OCI-LY3 (cell line): ENCODE measurements at regions not wholly inside any gene's neighbourhood (a gene's known extent, or its start where the extent isn't known, plus 50 kb on each side); places are given as distances from the start of the nearest gene placed in this dataset.
"Not testable (repeated sequence)": the region's sequence is repeated elsewhere in the genome, so short reads cannot be mapped to it uniquely, and the experiment has no call there.

Source experiments
- H2AFZ ChIP-seq: fragments of 200-600, 300-600 bp; shearing (Covaris generic); 2 replicates; pipeline ENCODE4 v1.6.0; 2014; ENCODE audit warnings: antibody characterized with exemption, low read depth, low read length
- H3K27ac ChIP-seq: fragments of 200-600, 300-600 bp; sonication (generic); 2 replicates; pipeline ENCODE4 v1.5.1; 2014; ENCODE audit warnings: mild to moderate bottlenecking, low read length, moderate library complexity, mixed read lengths
- H3K27me3 ChIP-seq: fragments of 200-600, 300-600 bp; sonication (generic); 2 replicates; pipeline ENCODE4 v1.6.1; 2014; ENCODE audit warnings: low read depth, low read length, mixed read lengths
- H3K36me3 ChIP-seq: fragments of 200-600, 300-600 bp; sonication (generic); replicated peaks from 2 replicates; pipeline ENCODE3; 2014; ENCODE audit warnings: low read depth, low read length, mixed read lengths
- H3K4me1 ChIP-seq: fragments of 300-600, 200-600 bp; sonication (generic); 2 replicates; pipeline ENCODE4 v1.6.1; 2014; ENCODE audit warnings: low read length, mixed read lengths
- H3K4me2 ChIP-seq: fragments of 200-600, 300-600 bp; sonication (generic); 2 replicates; pipeline ENCODE4 v1.6.1; 2014; ENCODE audit warnings: low read length, mixed read lengths
- H3K4me3 ChIP-seq: fragments of 300-600, 200-600 bp; sonication (generic); 2 replicates; pipeline ENCODE4 v1.5.1; 2014; ENCODE audit warnings: antibody characterized with exemption, mild to moderate bottlenecking, low read length, moderate library complexity
- H3K79me2 ChIP-seq: fragments of 300-600, 200-600 bp; shearing (Covaris generic); 2 replicates; pipeline ENCODE4 v1.6.1; 2014; ENCODE audit warnings: mild to moderate bottlenecking, low read length, mixed read lengths
- H3K9ac ChIP-seq: fragments of 300-600, 200-600 bp; shearing (Covaris generic); 2 replicates; pipeline ENCODE4 v1.6.0; 2014; ENCODE audit warnings: mild to moderate bottlenecking, low read length, moderate library complexity
- H3K9me3 ChIP-seq: fragments of 200-600, 300-600 bp; shearing (Covaris generic); 2 replicates; pipeline ENCODE4 v1.6.1; 2014; ENCODE audit warnings: low read length, mixed read lengths; ENCODE audit not compliant: insufficient read depth
- H4K20me1 ChIP-seq: fragments of 200-600, 300-600 bp; sonication (generic); 2 replicates; pipeline ENCODE4 v1.6.1; 2016; ENCODE audit warnings: low read length, mixed read lengths; ENCODE audit not compliant: insufficient read depth
- EZH2phosphoT487 ChIP-seq: fragments of 200-600 bp; shearing (Covaris generic); IDR thresholded peaks from 2 replicates; pipeline ENCODE4 v1.6.1; 2018; ENCODE audit warnings: antibody characterized with exemption, mixed run types, low read depth
- TF ChIP-seq, protein P1 (sequence below): fragments of 200-600, 300-600 bp; sonication (generic); IDR thresholded peaks from 2 replicates; pipeline ENCODE4 v1.5.1; 2014; ENCODE audit warnings: antibody characterized with exemption, low read length, low read depth

DNA sequence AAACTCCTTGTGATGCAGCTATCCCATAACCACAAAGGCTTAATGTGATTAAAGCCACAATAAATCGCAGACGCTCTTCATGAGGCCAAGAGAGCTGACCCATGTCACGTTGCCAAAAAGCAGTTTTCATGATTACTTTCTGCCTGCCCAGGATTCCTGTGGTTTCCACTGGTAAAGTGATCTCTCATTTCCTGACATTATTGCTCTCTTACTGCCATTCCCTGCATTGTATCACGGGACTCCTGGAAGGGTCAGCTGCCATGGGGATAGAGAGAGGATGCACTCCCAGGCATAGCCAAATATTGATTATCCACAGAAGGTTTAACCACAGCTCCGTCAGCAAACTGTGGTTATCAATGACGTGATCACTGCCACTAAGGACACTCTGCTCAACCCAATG is 103.8 kb upstream of the SLC1A3 start:
- no peaks in the 10 kb centered on the region for H3K36me3 ChIP-seq
- no peak overlapping the region for H2AFZ ChIP-seq
- no peaks in the 10 kb centered on the region for H4K20me1 ChIP-seq
- no peak overlapping the region for H3K27ac ChIP-seq
- no peak overlapping the region for H3K9ac ChIP-seq
- H3K79me2 ChIP-seq: no peaks in the 10 kb centered on the region
- H3K4me3 ChIP-seq: no peak overlapping the region
- H3K4me2 ChIP-seq: no peak overlapping the region
- no peaks in the 10 kb centered on the region for H3K27me3 ChIP-seq
- TF ChIP-seq EZH2phosphoT487: no peak
- TF ChIP-seq, protein P1, sequence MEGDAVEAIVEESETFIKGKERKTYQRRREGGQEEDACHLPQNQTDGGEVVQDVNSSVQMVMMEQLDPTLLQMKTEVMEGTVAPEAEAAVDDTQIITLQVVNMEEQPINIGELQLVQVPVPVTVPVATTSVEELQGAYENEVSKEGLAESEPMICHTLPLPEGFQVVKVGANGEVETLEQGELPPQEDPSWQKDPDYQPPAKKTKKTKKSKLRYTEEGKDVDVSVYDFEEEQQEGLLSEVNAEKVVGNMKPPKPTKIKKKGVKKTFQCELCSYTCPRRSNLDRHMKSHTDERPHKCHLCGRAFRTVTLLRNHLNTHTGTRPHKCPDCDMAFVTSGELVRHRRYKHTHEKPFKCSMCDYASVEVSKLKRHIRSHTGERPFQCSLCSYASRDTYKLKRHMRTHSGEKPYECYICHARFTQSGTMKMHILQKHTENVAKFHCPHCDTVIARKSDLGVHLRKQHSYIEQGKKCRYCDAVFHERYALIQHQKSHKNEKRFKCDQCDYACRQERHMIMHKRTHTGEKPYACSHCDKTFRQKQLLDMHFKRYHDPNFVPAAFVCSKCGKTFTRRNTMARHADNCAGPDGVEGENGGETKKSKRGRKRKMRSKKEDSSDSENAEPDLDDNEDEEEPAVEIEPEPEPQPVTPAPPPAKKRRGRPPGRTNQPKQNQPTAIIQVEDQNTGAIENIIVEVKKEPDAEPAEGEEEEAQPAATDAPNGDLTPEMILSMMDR: no peak
- no peaks in the 10 kb centered on the region for H3K9me3 ChIP-seq
- H3K4me1 ChIP-seq: peaks cover 6% of the 10 kb centered on the region; the same call in 1 of the 2 replicates

DNA sequence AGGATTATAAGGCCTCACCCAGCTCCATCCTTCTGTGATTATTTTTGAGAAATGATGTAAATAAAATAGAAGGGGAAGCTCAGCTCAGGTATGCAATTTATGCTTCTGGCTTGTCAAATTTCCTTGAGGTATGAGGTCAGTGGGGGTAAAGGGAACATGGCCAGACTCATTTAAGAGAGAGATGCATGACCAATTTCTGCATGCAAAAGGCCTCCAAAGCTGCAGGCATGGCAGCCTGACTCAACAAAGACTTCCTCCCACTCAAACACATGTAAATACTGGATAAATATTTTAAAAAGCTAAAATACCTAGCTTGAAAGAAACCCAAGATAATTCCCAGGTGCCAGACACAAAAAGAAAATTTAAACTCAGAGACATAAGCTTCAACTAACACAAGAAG is 101.4 kb upstream of the SLC1A3 start:
- H3K27ac ChIP-seq: no peak overlapping the region
- H4K20me1 ChIP-seq: no peaks in the 10 kb centered on the region
- H3K9ac ChIP-seq: no peak overlapping the region
- H3K9me3 ChIP-seq: no peaks in the 10 kb centered on the region
- peaks cover 6% of the 10 kb centered on the region; the same call in 1 of the 2 replicates for H3K4me1 ChIP-seq
- H3K4me2 ChIP-seq: no peak overlapping the region
- TF ChIP-seq EZH2phosphoT487: no peak
- TF ChIP-seq, protein P1: no peak
- H3K79me2 ChIP-seq: no peaks in the 10 kb centered on the region
- H3K36me3 ChIP-seq: no peaks in the 10 kb centered on the region
- no peak overlapping the region for H2AFZ ChIP-seq
- no peaks in the 10 kb centered on the region for H3K27me3 ChIP-seq
- no peak overlapping the region for H3K4me3 ChIP-seq

DNA sequence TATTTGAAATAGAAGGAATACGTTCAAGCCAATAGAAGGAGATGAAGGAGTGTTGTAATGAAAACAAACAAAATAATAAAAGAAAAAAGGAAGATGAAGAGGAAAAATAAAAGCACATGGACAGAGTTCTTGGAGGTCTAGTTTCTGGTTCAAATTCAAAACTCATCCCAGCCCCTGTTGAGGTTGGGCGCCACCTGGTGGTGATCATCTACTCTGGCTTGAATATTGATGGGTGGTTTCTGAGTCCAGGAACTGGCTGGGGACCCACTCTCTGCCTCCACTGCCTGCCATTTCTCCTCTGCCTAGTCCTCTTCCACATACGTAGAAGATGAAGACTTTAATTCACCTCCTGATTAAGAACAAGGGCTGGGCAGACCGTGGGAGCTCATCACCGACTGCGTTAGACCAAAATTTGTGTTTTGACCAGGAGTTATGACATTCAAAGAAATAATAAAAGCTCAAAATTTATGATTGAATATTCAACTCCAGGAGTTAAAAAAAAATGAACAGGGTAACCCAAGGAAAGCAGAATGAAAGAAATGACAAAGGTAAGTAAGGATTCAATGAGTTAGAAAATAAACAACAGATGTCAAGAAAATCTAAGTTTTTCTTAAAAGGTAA is 99.0 kb upstream of the SLC1A3 start:
- Histone ChIP-seq H3K4me1 (peaks cover 6% of the 10 kb centered on the region; the same call in 1 of the 2 replicates), H4K20me1 (no peaks in the 10 kb centered on the region), H3K36me3 (no peaks in the 10 kb centered on the region), H3K79me2 (no peaks in the 10 kb centered on the region), H3K27ac (no peak overlapping the region), H2AFZ (no peak overlapping the region), H3K4me2 (no peak overlapping the region), H3K9me3 (no peaks in the 10 kb centered on the region), H3K9ac (no peak overlapping the region), H3K4me3 (no peak overlapping the region), H3K27me3 (no peaks in the 10 kb centered on the region)
- no peak for TF ChIP-seq EZH2phosphoT487
- TF ChIP-seq, protein P1: peak; percentile 72

DNA sequence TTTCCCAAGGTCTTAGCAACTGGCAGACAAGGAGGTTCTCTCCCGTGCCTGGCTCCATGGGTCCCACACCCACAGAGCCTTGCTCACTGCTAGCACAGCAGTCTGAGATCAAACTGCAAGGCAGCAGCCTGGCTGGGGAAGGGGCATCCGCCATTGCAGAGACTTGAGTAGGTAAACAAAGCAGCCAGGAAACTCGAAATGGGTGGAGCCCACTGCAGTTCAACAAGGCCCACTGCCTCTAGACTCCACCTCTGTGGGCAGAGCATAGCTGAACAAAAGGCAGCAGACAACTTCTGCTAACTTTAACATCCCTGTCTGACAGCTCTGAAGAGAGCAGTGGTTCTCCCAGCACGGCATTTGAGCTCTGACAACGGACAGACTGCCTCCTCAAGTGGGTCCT is 98.1 kb upstream of the SLC1A3 start:
- not testable (repeated sequence) for H3K36me3 ChIP-seq, H3K4me1 ChIP-seq, H3K27ac ChIP-seq, H3K4me2 ChIP-seq, H3K79me2 ChIP-seq, H3K27me3 ChIP-seq, H3K9me3 ChIP-seq, H3K4me3 ChIP-seq, H4K20me1 ChIP-seq, H3K9ac ChIP-seq, H2AFZ ChIP-seq

DNA sequence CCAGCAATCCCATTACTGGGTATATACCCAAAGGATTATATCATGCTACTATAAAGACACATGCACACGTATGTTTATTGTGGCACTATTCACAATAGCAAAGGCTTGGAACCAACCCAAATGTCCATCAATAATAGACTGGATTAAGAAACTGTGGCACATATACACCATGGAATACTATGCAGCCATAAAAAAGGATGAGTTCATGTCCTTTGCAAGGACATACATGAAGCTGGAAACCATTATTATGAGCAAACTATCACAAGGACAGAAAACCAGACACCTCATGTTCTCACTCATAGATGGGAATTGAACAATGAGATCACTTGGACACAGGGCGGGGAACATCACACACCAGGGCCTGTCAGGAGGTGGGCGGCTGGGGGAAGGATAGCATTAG is 92.8 kb upstream of the SLC1A3 start:
- H3K4me3 ChIP-seq, H2AFZ ChIP-seq, H3K79me2 ChIP-seq, H3K4me1 ChIP-seq, H3K9me3 ChIP-seq, H3K4me2 ChIP-seq, H3K36me3 ChIP-seq, H3K27ac ChIP-seq, H3K9ac ChIP-seq, H3K27me3 ChIP-seq, H4K20me1 ChIP-seq: not testable (repeated sequence)
